Mammary epithelial cell (primary cell): ENCODE measurements at regions not wholly inside any gene's neighbourhood (a gene's known extent, or its start where the extent isn't known, plus 50 kb on each side); places are given as distances from the start of the nearest gene placed in this dataset.

ENCODE experiments used
- EZH2 ChIP-seq: IDR thresholded peaks from 2 replicates; pipeline ENCODE4 v1.6.1; 2012; ENCODE audit warnings: low read length, inconsistent platforms, borderline replicate concordance
- TF ChIP-seq, protein P1 (sequence below), 2 donors: IDR thresholded peaks in 1 of 2; conservative IDR thresholded peaks in 1 of 2; 2 replicates each; pipeline ENCODE4 v1.5.1; 2011 to 2012; ENCODE audit warnings: inconsistent platforms in 2 of 2, low read length in 2 of 2, mild to moderate bottlenecking in 2 of 2, control low read depth in 1 of 2, low read depth in 1 of 2; ENCODE audit not compliant: insufficient read depth in 1 of 2; ENCODE audit errors: extremely low read depth in 1 of 2

- TF ChIP-seq, protein P1, sequence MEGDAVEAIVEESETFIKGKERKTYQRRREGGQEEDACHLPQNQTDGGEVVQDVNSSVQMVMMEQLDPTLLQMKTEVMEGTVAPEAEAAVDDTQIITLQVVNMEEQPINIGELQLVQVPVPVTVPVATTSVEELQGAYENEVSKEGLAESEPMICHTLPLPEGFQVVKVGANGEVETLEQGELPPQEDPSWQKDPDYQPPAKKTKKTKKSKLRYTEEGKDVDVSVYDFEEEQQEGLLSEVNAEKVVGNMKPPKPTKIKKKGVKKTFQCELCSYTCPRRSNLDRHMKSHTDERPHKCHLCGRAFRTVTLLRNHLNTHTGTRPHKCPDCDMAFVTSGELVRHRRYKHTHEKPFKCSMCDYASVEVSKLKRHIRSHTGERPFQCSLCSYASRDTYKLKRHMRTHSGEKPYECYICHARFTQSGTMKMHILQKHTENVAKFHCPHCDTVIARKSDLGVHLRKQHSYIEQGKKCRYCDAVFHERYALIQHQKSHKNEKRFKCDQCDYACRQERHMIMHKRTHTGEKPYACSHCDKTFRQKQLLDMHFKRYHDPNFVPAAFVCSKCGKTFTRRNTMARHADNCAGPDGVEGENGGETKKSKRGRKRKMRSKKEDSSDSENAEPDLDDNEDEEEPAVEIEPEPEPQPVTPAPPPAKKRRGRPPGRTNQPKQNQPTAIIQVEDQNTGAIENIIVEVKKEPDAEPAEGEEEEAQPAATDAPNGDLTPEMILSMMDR (conservative IDR thresholded peaks at IDR 0.05 in 1 of 2, IDR thresholded peaks at IDR 0.05 in 1 of 2; ENCODE audit: extremely low read depth in 1 of 2, insufficient read depth in 1 of 2, low read depth in 1 of 2, low read length in 2 of 2) = no peak
- no peak for TF ChIP-seq EZH2
Measured at GRCh38 chr14:61607570-61608244, 87.6 kb upstream of the HIF1A start.
